Sigmoid colon (tissue), 6 donors: ENCODE measurements at regions not wholly inside any gene's neighbourhood (a gene's known extent, or its start where the extent isn't known, plus 50 kb on each side); places are given as distances from the start of the nearest gene placed in this dataset.
"Not testable (repeated sequence)": the region's sequence is repeated elsewhere in the genome, so short reads cannot be mapped to it uniquely, and the experiment has no call there.

Source experiments
- DNase-seq: peaks from one replicate; pipeline ENCODE4 v3.0.0-alpha.2; 2019
- H3K27ac ChIP-seq, 4 donors: fragments of 200-600 bp; sonication (generic); one replicate each; pipeline ENCODE4 v1.5.1; 2016 to 2019; ENCODE audit warnings: mild to moderate bottlenecking in 1 of 4
- H3K27me3 ChIP-seq, 3 donors: fragments of 200-600 bp; sonication (generic); one replicate each; pipeline ENCODE4 v1.5.1; 2019; ENCODE audit warnings: mild to moderate bottlenecking in 1 of 3
- H3K36me3 ChIP-seq, 4 donors: fragments of 200-600 bp; sonication (generic); one replicate each; pipeline ENCODE4 v1.5.1; 2016 to 2019
- H3K4me1 ChIP-seq, 4 donors: fragments of 200-600 bp; sonication (generic); one replicate each; pipeline ENCODE4 v1.5.1; 2017 to 2019
- H3K4me3 ChIP-seq, 4 donors: fragments of 200-600 bp; sonication (generic); one replicate each; pipeline ENCODE4 v1.5.1; 2017 to 2019; ENCODE audit warnings: mild to moderate bottlenecking in 2 of 4, moderate library complexity in 1 of 4
- H3K9me3 ChIP-seq, 4 donors: fragments of 200-600 bp in 3 of 4; sonication (generic) in 3 of 4; one replicate each; pipeline versions ENCODE4 v1.5.1 to v1.6.1; 2013 to 2019
- EP300 ChIP-seq, 4 donors: sonication (generic); formaldehyde crosslinking; IDR thresholded peaks; one replicate each; pipeline ENCODE4 v1.6.1; 2017; ENCODE audit warnings: antibody characterized with exemption in 4 of 4
- POLR2A ChIP-seq, 2 donors: fragments of 450-650 bp; IDR thresholded peaks; one replicate each; pipeline ENCODE4 v1.6.1; 2016; ENCODE audit warnings: antibody characterized with exemption in 2 of 2, mild to moderate bottlenecking in 2 of 2, moderate library complexity in 2 of 2
- POLR2AphosphoS5 ChIP-seq, 4 donors: sonication (generic); formaldehyde crosslinking; IDR thresholded peaks; one replicate each; pipeline ENCODE4 v1.6.1; 2017; ENCODE audit warnings: antibody characterized with exemption in 4 of 4
- WGBS, 2 donors: extraction: QIAGEN DNeasy Blood & Tissue Kit; methylation state at CpG; one replicate each; pipeline ENCODE4 v1.1.7; 2013; 5-methylcytosine and 5-hydroxymethylcytosine counted together
- intact Hi-C: fragments of 100-400 bp; cut with DNase I; formaldehyde crosslinking; loops from one replicate; pipeline ENCODE4 v1.15.1; 2023
- TF ChIP-seq, protein P1 (sequence below), 4 experiments: fragments of 450-650 bp in 3 of 4; fragments of 200-600 bp in 1 of 4; IDR thresholded peaks; one replicate each; pipeline ENCODE4 v1.5.1; 2016 to 2019; ENCODE audit warnings: antibody characterized with exemption in 4 of 4, mild to moderate bottlenecking in 3 of 4, moderate library complexity in 2 of 4
- donor health status: healthy with polysubstance abuse.
- donor health status: healthy.

GRCh38 chrX:76922100-76922499 lies 494.6 kb downstream of the MAGEE1 start:
- no peaks in the 10 kb centered on the region for H3K9me3 ChIP-seq
- DNase-seq = no peak
- H3K4me3 ChIP-seq = no peak overlapping the region
- H3K4me1 ChIP-seq = no peaks in the 10 kb centered on the region
- no peaks in the 10 kb centered on the region for H3K36me3 ChIP-seq
- no peaks in the 10 kb centered on the region for H3K27me3 ChIP-seq
- intact Hi-C loops = no loop called here
- no peak overlapping the region for H3K27ac ChIP-seq
- 84 to 87% methylated on average over 2 of the region's 2 CpGs for WGBS, 2 donors
- TF ChIP-seq POLR2AphosphoS5 (IDR thresholded peaks at IDR 0.05) (no peak), POLR2A (IDR thresholded peaks at IDR 0.05) (no peak), EP300 (IDR thresholded peaks at IDR 0.05) (no peak)
- TF ChIP-seq, protein P1, sequence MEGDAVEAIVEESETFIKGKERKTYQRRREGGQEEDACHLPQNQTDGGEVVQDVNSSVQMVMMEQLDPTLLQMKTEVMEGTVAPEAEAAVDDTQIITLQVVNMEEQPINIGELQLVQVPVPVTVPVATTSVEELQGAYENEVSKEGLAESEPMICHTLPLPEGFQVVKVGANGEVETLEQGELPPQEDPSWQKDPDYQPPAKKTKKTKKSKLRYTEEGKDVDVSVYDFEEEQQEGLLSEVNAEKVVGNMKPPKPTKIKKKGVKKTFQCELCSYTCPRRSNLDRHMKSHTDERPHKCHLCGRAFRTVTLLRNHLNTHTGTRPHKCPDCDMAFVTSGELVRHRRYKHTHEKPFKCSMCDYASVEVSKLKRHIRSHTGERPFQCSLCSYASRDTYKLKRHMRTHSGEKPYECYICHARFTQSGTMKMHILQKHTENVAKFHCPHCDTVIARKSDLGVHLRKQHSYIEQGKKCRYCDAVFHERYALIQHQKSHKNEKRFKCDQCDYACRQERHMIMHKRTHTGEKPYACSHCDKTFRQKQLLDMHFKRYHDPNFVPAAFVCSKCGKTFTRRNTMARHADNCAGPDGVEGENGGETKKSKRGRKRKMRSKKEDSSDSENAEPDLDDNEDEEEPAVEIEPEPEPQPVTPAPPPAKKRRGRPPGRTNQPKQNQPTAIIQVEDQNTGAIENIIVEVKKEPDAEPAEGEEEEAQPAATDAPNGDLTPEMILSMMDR (IDR thresholded peaks at IDR 0.05) = no peak

GRCh38 chrX:76924616-76925015 lies 497.1 kb downstream of the MAGEE1 start:
- WGBS, 2 donors = 75 to 83% methylated on average over 7 of the region's 7 CpGs
- DNase-seq = not testable (repeated sequence)

GRCh38 chrX:76931518-76931917 lies 504.0 kb downstream of the MAGEE1 start:
- TF ChIP-seq EP300 (IDR thresholded peaks at IDR 0.05) (no peak), POLR2A (IDR thresholded peaks at IDR 0.05) (no peak), POLR2AphosphoS5 (IDR thresholded peaks at IDR 0.05) (no peak)
- TF ChIP-seq, protein P1 (IDR thresholded peaks at IDR 0.05) = no peak
- intact Hi-C loops = no loop called here
- Histone ChIP-seq H3K36me3 (no peaks in the 10 kb centered on the region), H3K4me1 (no peaks in the 10 kb centered on the region), H3K27ac (no peak overlapping the region), H3K9me3 (no peaks in the 10 kb centered on the region), H3K27me3 (no peaks in the 10 kb centered on the region), H3K4me3 (no peak overlapping the region)
- WGBS, 2 donors = 86% methylated on average over 6 of the region's 6 CpGs
- no peak for DNase-seq

More at GRCh38 chrX:76924616-76925015, 497.1 kb downstream of the MAGEE1 start:
- H3K27me3 ChIP-seq, H3K36me3 ChIP-seq, H3K27ac ChIP-seq, intact Hi-C loops, H3K4me3 ChIP-seq, H3K9me3 ChIP-seq, H3K4me1 ChIP-seq: not testable (repeated sequence)

- no peaks in the 10 kb centered on the region for H3K9me3 ChIP-seq
- H3K4me3 ChIP-seq = no peak overlapping the region
- H3K27ac ChIP-seq = no peak overlapping the region
- TF ChIP-seq POLR2AphosphoS5 (IDR thresholded peaks at IDR 0.05) (no peak), EP300 (IDR thresholded peaks at IDR 0.05) (no peak), POLR2A (IDR thresholded peaks at IDR 0.05) (no peak)
- TF ChIP-seq, protein P1 (IDR thresholded peaks at IDR 0.05) = no peak
- no peaks in the 10 kb centered on the region for H3K4me1 ChIP-seq
- intact Hi-C loops = no loop called here
- WGBS, 2 donors = 85 to 100% methylated on average over 1 of the region's 1 CpG
- H3K36me3 ChIP-seq = no peaks in the 10 kb centered on the region
- DNase-seq = no peak
- no peaks in the 10 kb centered on the region for H3K27me3 ChIP-seq
These were observed 489.7 kb upstream of the FGF16 start for GRCh38 chrX:76957485-76957884.

- no peak for TF ChIP-seq POLR2AphosphoS5 (IDR thresholded peaks at IDR 0.05)
- no peak for TF ChIP-seq POLR2A (IDR thresholded peaks at IDR 0.05)
- TF ChIP-seq EP300 (IDR thresholded peaks at IDR 0.05) = no peak
- TF ChIP-seq, protein P1 (IDR thresholded peaks at IDR 0.05) = no peak
- H3K27me3 ChIP-seq = no peaks in the 10 kb centered on the region
- H3K4me1 ChIP-seq = no peaks in the 10 kb centered on the region
- DNase-seq = no peak
- no peaks in the 10 kb centered on the region for H3K9me3 ChIP-seq
- H3K4me3 ChIP-seq = no peak overlapping the region
- no peak overlapping the region for H3K27ac ChIP-seq
- H3K36me3 ChIP-seq = no peaks in the 10 kb centered on the region
- 19 to 64% methylated on average over 1 of the region's 1 CpG for WGBS, 2 donors
- intact Hi-C loops = no loop called here
These were observed 475.5 kb upstream of the FGF16 start for GRCh38 chrX:76971393-76972376.
